IMR-90 (cell line): ENCODE measurements at regions not wholly inside any gene's neighbourhood (a gene's known extent, or its start where the extent isn't known, plus 50 kb on each side); places are given as distances from the start of the nearest gene placed in this dataset.

Experiments used
- ATAC-seq: fragments of 200-7000 bp; cut with Tn5 transposase; 2 replicates; pipeline ENCODE4 v1.9.1; 2020; ENCODE audit warnings: low read depth, mild to moderate bottlenecking, moderate library complexity
- BruUV-seq: library from RNA; stranded (reverse); fragments of 400-500 nt; replicated peaks from 2 replicates; lab custom pipeline; 2021; lab: Mats Ljungman, UMichigan
- CTCF ChIA-PET: fragments of 300-600 bp; formaldehyde crosslinking; extraction: SDS; loops from one replicate; lab custom pipeline; 2021; ENCODE audit warnings: antibody characterized with exemption; lab: Yijun Ruan, JAX
- POLR2A ChIA-PET: fragments of 300-600 bp; sonication (Branson Sonifier 250); formaldehyde crosslinking; loops from one replicate; lab custom pipeline; 2022; ENCODE audit warnings: antibody characterized with exemption; ENCODE audit not compliant: unreplicated experiment; lab: Charles Lee
- DNase-seq: peaks from one replicate; pipeline ENCODE4 v3.0.0; 2013
- H2AFZ ChIP-seq: replicated peaks from 2 replicates; pipeline ENCODE3; 2013; ENCODE audit warnings: low read length, mild to moderate bottlenecking; ENCODE audit not compliant: poor library complexity
- H2AK5ac ChIP-seq: 2 replicates; pipeline ENCODE4 v1.6.1; 2013; ENCODE audit warnings: low read depth, low read length, inconsistent platforms
- H2AK9ac ChIP-seq: replicated peaks from 2 replicates; pipeline ENCODE3; 2013; ENCODE audit warnings: mild to moderate bottlenecking, low read depth, low read length, moderate library complexity; ENCODE audit not compliant: poor library complexity
- H2BK120ac ChIP-seq: 2 replicates; pipeline ENCODE4 v1.6.1; 2013; ENCODE audit warnings: low read depth, low read length, inconsistent platforms
- H2BK15ac ChIP-seq: 3 replicates; pipeline ENCODE4 v1.6.1; 2013; ENCODE audit warnings: low read depth, low read length, inconsistent platforms
- H2BK20ac ChIP-seq: 2 replicates; pipeline ENCODE4 v1.6.1; 2013; ENCODE audit warnings: low read depth, mild to moderate bottlenecking, inconsistent platforms, low read length, moderate library complexity
- H2BK5ac ChIP-seq: 2 replicates; pipeline ENCODE4 v1.6.1; 2013; ENCODE audit warnings: mild to moderate bottlenecking, low read depth, low read length, inconsistent platforms; ENCODE audit not compliant: poor library complexity, severe bottlenecking
- H3K14ac ChIP-seq: replicated peaks from 2 replicates; pipeline ENCODE4 v1.6.1; 2013; ENCODE audit warnings: low read depth, low read length, inconsistent platforms
- H3K18ac ChIP-seq: 2 replicates; pipeline ENCODE4 v1.6.1; 2013; ENCODE audit warnings: low read depth, low read length, control low read depth
- H3K23ac ChIP-seq: 2 replicates; pipeline ENCODE4 v1.6.1; 2013; ENCODE audit warnings: low read depth, low read length, inconsistent platforms
- H3K27ac ChIP-seq: 2 replicates; pipeline ENCODE4 v1.5.1; 2013; ENCODE audit warnings: mild to moderate bottlenecking, control low read depth, low read length; ENCODE audit not compliant: insufficient read depth
- H3K27me3 ChIP-seq: 2 replicates; pipeline ENCODE4 v1.6.1; 2013; ENCODE audit warnings: low read length; ENCODE audit not compliant: control insufficient read depth, insufficient read depth
- H3K36me3 ChIP-seq: 2 replicates; pipeline ENCODE4 v1.6.1; 2013; ENCODE audit warnings: low read length, mixed read lengths; ENCODE audit not compliant: control insufficient read depth, insufficient read depth
- H3K4ac ChIP-seq: 2 replicates; pipeline ENCODE4 v1.6.1; 2013; ENCODE audit warnings: low read depth, low read length, inconsistent platforms
- H3K4me1 ChIP-seq: 2 replicates; pipeline ENCODE4 v1.6.1; 2013; ENCODE audit warnings: low read length, mixed read lengths; ENCODE audit not compliant: control insufficient read depth, insufficient read depth
- H3K4me2 ChIP-seq: 2 replicates; pipeline ENCODE4 v1.6.1; 2013; ENCODE audit warnings: low read depth, mild to moderate bottlenecking, control low read depth, low read length, moderate library complexity
- H3K4me3 ChIP-seq: 2 replicates; pipeline ENCODE4 v1.5.1; 2013; ENCODE audit warnings: low read depth, mild to moderate bottlenecking, control low read depth, low read length, moderate library complexity; ENCODE audit not compliant: insufficient read depth
- H3K56ac ChIP-seq: 2 replicates; pipeline ENCODE4 v1.6.1; 2013; ENCODE audit warnings: low read length, inconsistent platforms; ENCODE audit not compliant: insufficient read depth; ENCODE audit errors: extremely low read depth
- H3K79me1 ChIP-seq, 2 experiments: 2 replicates each; pipeline ENCODE4 v1.6.1; 2013; ENCODE audit warnings: low read length in 2 of 2, inconsistent platforms in 1 of 2, low read depth in 1 of 2
- H3K9ac ChIP-seq: 2 replicates; pipeline ENCODE4 v1.6.1; 2013; ENCODE audit warnings: low read depth, low read length, control low read depth
- H3K9me1 ChIP-seq: 2 replicates; pipeline ENCODE4 v1.6.1; 2013; ENCODE audit warnings: low read length, inconsistent platforms; ENCODE audit not compliant: insufficient read depth
- H3K9me3 ChIP-seq: 2 replicates; pipeline ENCODE4 v1.6.1; 2013; ENCODE audit warnings: low read length; ENCODE audit not compliant: control insufficient read depth, insufficient read depth
- H4K20me1 ChIP-seq: 2 replicates; pipeline ENCODE4 v1.6.1; 2013; ENCODE audit warnings: low read length, inconsistent platforms; ENCODE audit not compliant: insufficient read depth
- H4K5ac ChIP-seq: 2 replicates; pipeline ENCODE4 v1.6.1; 2013; ENCODE audit warnings: mild to moderate bottlenecking, low read depth, low read length, control low read depth
- H4K8ac ChIP-seq, 2 experiments: 2 replicates each; pipeline ENCODE4 v1.6.1; 2013; ENCODE audit warnings: low read depth in 2 of 2, low read length in 2 of 2, control low read depth in 1 of 2, inconsistent platforms in 1 of 2
- H4K91ac ChIP-seq: 2 replicates; pipeline ENCODE4 v1.6.1; 2013; ENCODE audit warnings: low read depth, low read length, inconsistent platforms; ENCODE audit not compliant: insufficient read depth
- CEBPB ChIP-seq: IDR thresholded peaks from 2 replicates; pipeline ENCODE4 v1.6.1; 2012; ENCODE audit warnings: low read depth, low read length, improper control_type of control experiment
- CTCF ChIP-seq: conservative IDR thresholded peaks from 2 replicates; pipeline ENCODE4 v1.5.1; 2012; ENCODE audit warnings: mild to moderate bottlenecking, low read depth, low read length, improper control_type of control experiment
- ELK1 ChIP-seq: fragments of 150-350 bp; IDR thresholded peaks from 2 replicates; pipeline ENCODE4 v1.6.1; 2016; ENCODE audit warnings: low read depth, mild to moderate bottlenecking, low read length, moderate library complexity, borderline replicate concordance
- FOS ChIP-seq: fragments of 150-350 bp; IDR thresholded peaks from 2 replicates; pipeline ENCODE4 v1.6.1; 2016; ENCODE audit warnings: low read depth, low read length
- MAZ ChIP-seq: IDR thresholded peaks from 2 replicates; pipeline ENCODE4 v1.6.1; 2012; ENCODE audit warnings: low read depth, mild to moderate bottlenecking, low read length, improper control_type of control experiment, moderate library complexity, borderline replicate concordance
- MXI1 ChIP-seq: IDR thresholded peaks from 2 replicates; pipeline ENCODE4 v1.6.1; 2012; ENCODE audit warnings: low read depth, mild to moderate bottlenecking, low read length, moderate library complexity, borderline replicate concordance
- POLR2A ChIP-seq: IDR thresholded peaks from 2 replicates; pipeline ENCODE4 v1.6.1; 2012; ENCODE audit warnings: mild to moderate bottlenecking, low read depth, low read length
- RAD21 ChIP-seq: IDR thresholded peaks from 2 replicates; pipeline ENCODE4 v1.6.1; 2012; ENCODE audit warnings: low read length, improper control_type of control experiment
- RFX5 ChIP-seq: IDR thresholded peaks from 2 replicates; pipeline ENCODE4 v1.8.0; 2012; ENCODE audit warnings: low read depth, mild to moderate bottlenecking, low read length, moderate library complexity
- SMC3 ChIP-seq: fragments of 150-350 bp; IDR thresholded peaks from 2 replicates; pipeline ENCODE4 v1.6.1; 2016; ENCODE audit warnings: low read depth, mild to moderate bottlenecking, antibody characterized with exemption, low read length, moderate library complexity
- WGBS, 2 experiments: methylation state at CpG; one replicate each; pipeline versions ENCODE4 v1.1.5 to v1.1.7; 2013; ENCODE audit warnings: missing lambda C conversion rate in 2 of 2; ENCODE audit not compliant: insufficient read length in 1 of 2; ENCODE audit errors: extremely low coverage in 2 of 2; 5-methylcytosine and 5-hydroxymethylcytosine counted together
- dilution Hi-C: fragments of 300-500 bp; cut with HindIII; formaldehyde crosslinking; loops from one replicate; pipeline ENCODE4 v1.14.3; 2018; ENCODE audit warnings: low sequenced_read_pairs; ENCODE audit not compliant: unreplicated experiment
- in situ Hi-C: fragments of 300-500 bp; cut with MboI; formaldehyde crosslinking; loops from 3 replicates; pipeline ENCODE4 v1.14.3; 2019; ENCODE audit warnings: low sequenced_read_pairs, inconsistent platforms, mixed read lengths
- intact Hi-C: fragments of 100-400 bp; cut with micrococcal nuclease; formaldehyde crosslinking; loops from 2 replicates; pipeline ENCODE4 v1.10.0; 2022

- no peak overlapping the region for H3K18ac ChIP-seq
- no peak overlapping the region for H2BK15ac ChIP-seq
- no peak overlapping the region for H3K4me3 ChIP-seq
- ATAC-seq = no peak
- no peak overlapping the region for H3K27ac ChIP-seq
- no peak overlapping the region for H2AFZ ChIP-seq
- no peak overlapping the region for H2AK9ac ChIP-seq
- no peak overlapping the region for H3K56ac ChIP-seq
- no peak for DNase-seq
- no peak overlapping the region for H3K9ac ChIP-seq
- H2BK20ac ChIP-seq = no peak overlapping the region
- H3K79me1 ChIP-seq = no peaks in the 10 kb centered on the region
- no peak overlapping the region for H4K8ac ChIP-seq
- WGBS, 2 experiments = no CpG with 5 or more reads among the region's 3 CpGs
- dilution Hi-C loops = no loop called here
- H2BK5ac ChIP-seq = no peak overlapping the region
- no peak overlapping the region for H2BK120ac ChIP-seq
- no peak overlapping the region for H3K14ac ChIP-seq
- H3K4me2 ChIP-seq = no peak overlapping the region
- no peaks in the 10 kb centered on the region for H3K4me1 ChIP-seq
- H3K9me1 ChIP-seq = no peaks in the 10 kb centered on the region
- no peaks in the 10 kb centered on the region for H3K36me3 ChIP-seq
- H4K5ac ChIP-seq = no peak overlapping the region
- TF ChIP-seq RFX5 = no peak
- no peak for TF ChIP-seq CTCF
- no peak for TF ChIP-seq POLR2A
- TF ChIP-seq CEBPB = no peak
- no peak for TF ChIP-seq ELK1
- no peak for TF ChIP-seq SMC3
- no peak for TF ChIP-seq MAZ
- no peak for TF ChIP-seq FOS
- TF ChIP-seq RAD21 = no peak
- no peak for TF ChIP-seq MXI1
- BruUV-seq = no TSS peak
- intact Hi-C loops = no loop called here
- H3K4ac ChIP-seq = no peak overlapping the region
- ChIA-PET POLR2A (no interaction called here), CTCF (no interaction called here)
- no peak overlapping the region for H2AK5ac ChIP-seq
- no peaks in the 10 kb centered on the region for H4K20me1 ChIP-seq
- no peaks in the 10 kb centered on the region for H3K9me3 ChIP-seq
- in situ Hi-C loops = no loop called here
- H3K23ac ChIP-seq = no peak overlapping the region
- H3K27me3 ChIP-seq = no peaks in the 10 kb centered on the region
- no peak overlapping the region for H4K91ac ChIP-seq
Observed at GRCh38 chrX:43314525-43314924, 341.6 kb upstream of the MAOA start.
